Fibroblast of skin of scalp (primary cell): ENCODE measurements at regions not wholly inside any gene's neighbourhood (a gene's known extent, or its start where the extent isn't known, plus 50 kb on each side); places are given as distances from the start of the nearest gene placed in this dataset.
A peak's percentile ranks its signal among the peaks of the same experiment; 100 is the strongest.

Experiments
- DNase-seq: peaks from one replicate; pipeline ENCODE4 v3.0.0-alpha.2; 2013

GRCh38 chr4:89545315-89545714 lies 237.7 kb upstream of the GPRIN3 start:
- no peak for DNase-seq

- DNase-seq = no peak
Observed at GRCh38 chr4:89541998-89542397, 234.4 kb upstream of the GPRIN3 start.

- DNase-seq = no peak
Observed at GRCh38 chr4:89539797-89540711, 232.5 kb upstream of the GPRIN3 start.

GRCh38 chr4:89539374-89539773 lies 231.8 kb upstream of the GPRIN3 start:
- DNase-seq = no peak

- DNase-seq = no peak
Observed at GRCh38 chr4:89538886-89539285, 231.3 kb upstream of the GPRIN3 start.

- no peak for DNase-seq
Observed at GRCh38 chr4:89538171-89538570, 230.6 kb upstream of the GPRIN3 start.

GRCh38 chr4:89537281-89537680 lies 229.7 kb upstream of the GPRIN3 start:
- no peak for DNase-seq

- DNase-seq = no peak
Observed at GRCh38 chr4:89535251-89535650, 227.7 kb upstream of the GPRIN3 start.

GRCh38 chr4:89534356-89534755 lies 226.8 kb upstream of the GPRIN3 start:
- DNase-seq = no peak

GRCh38 chr4:89531932-89532640 lies 224.5 kb upstream of the GPRIN3 start:
- no peak for DNase-seq

GRCh38 chr4:89528526-89529133 lies 221.0 kb upstream of the GPRIN3 start:
- no peak for DNase-seq

- DNase-seq = no peak
Observed at GRCh38 chr4:89521826-89522225, 214.2 kb upstream of the GPRIN3 start.

GRCh38 chr4:89519771-89520320 lies 212.2 kb upstream of the GPRIN3 start:
- DNase-seq = no peak

GRCh38 chr4:89518259-89518658 lies 210.7 kb upstream of the GPRIN3 start:
- DNase-seq = no peak

GRCh38 chr4:89514811-89515210 lies 207.2 kb upstream of the GPRIN3 start:
- DNase-seq = no peak

GRCh38 chr4:89511776-89512175 lies 204.2 kb upstream of the GPRIN3 start:
- no peak for DNase-seq

GRCh38 chr4:89509708-89510281 lies 202.2 kb upstream of the GPRIN3 start:
- peak; percentile 43 for DNase-seq

- no peak for DNase-seq
Observed at GRCh38 chr4:89506866-89507491, 199.4 kb upstream of the GPRIN3 start.

- no peak for DNase-seq
Observed at GRCh38 chr4:89502581-89502980, 195.0 kb upstream of the GPRIN3 start.

- DNase-seq = no peak
Observed at GRCh38 chr4:89497517-89498308, 190.1 kb upstream of the GPRIN3 start.

GRCh38 chr4:89496851-89497250 lies 189.3 kb upstream of the GPRIN3 start:
- DNase-seq = no peak
